PC-3 (cell line): ENCODE measurements at regions not wholly inside any gene's neighbourhood (a gene's known extent, or its start where the extent isn't known, plus 50 kb on each side); places are given as distances from the start of the nearest gene placed in this dataset.

Experiments used
- ATAC-seq: fragments of 200-7000 bp; cut with Tn5 transposase; 2 replicates; pipeline ENCODE4 v1.9.1; 2020; ENCODE audit warnings: mild to moderate bottlenecking, moderate library complexity
- BruUV-seq: library from RNA; stranded (reverse); fragments of 400-500 nt; replicated peaks from 2 replicates; lab custom pipeline; 2021; lab: Mats Ljungman, UMichigan
- CTCF ChIA-PET: fragments of 300-600 bp; sonication (Branson Sonifier 250); formaldehyde crosslinking; loops from one replicate; lab custom pipeline; 2022; ENCODE audit warnings: antibody characterized with exemption; lab: Charles Lee
- POLR2A ChIA-PET: fragments of 300-600 bp; sonication (Branson Sonifier 250); formaldehyde crosslinking; loops from one replicate; lab custom pipeline; 2022; ENCODE audit warnings: antibody characterized with exemption; ENCODE audit not compliant: unreplicated experiment; lab: Charles Lee
- DNase-seq: peaks from one replicate; pipeline ENCODE4 v3.0.0-alpha.2; 2015
- H2AFZ ChIP-seq: fragments of 300-600 bp; sonication (generic); 2 replicates; pipeline ENCODE4 v1.6.0; 2016; ENCODE audit warnings: antibody characterized with exemption, low read length
- H3F3A ChIP-seq: fragments of 300-600 bp; sonication (generic); one replicate; pipeline ENCODE4 v1.6.0; 2017; ENCODE audit warnings: antibody characterized with exemption, low read length, control low read depth, mild to moderate bottlenecking; ENCODE audit not compliant: unreplicated experiment
- H3K27ac ChIP-seq: fragments of 300-600 bp; sonication (generic); 2 replicates; pipeline ENCODE4 v1.5.1; 2016; ENCODE audit warnings: mild to moderate bottlenecking, low read length
- H3K27me3 ChIP-seq: fragments of 300-600 bp; sonication (generic); 2 replicates; pipeline ENCODE4 v1.6.1; 2016; ENCODE audit warnings: low read length, mixed read lengths
- H3K36me3 ChIP-seq: fragments of 300-600 bp; sonication (generic); 2 replicates; pipeline ENCODE4 v1.6.1; 2016; ENCODE audit warnings: low read depth, mixed run types, low read length, mixed read lengths
- H3K4me1 ChIP-seq: fragments of 300-600 bp; sonication (generic); 2 replicates; pipeline ENCODE4 v1.5.1; 2016; ENCODE audit warnings: low read length; ENCODE audit not compliant: insufficient read depth
- H3K4me2 ChIP-seq: fragments of 300-600 bp; sonication (generic); 2 replicates; pipeline ENCODE4 v1.6.0; 2016; ENCODE audit warnings: low read length
- H3K4me3 ChIP-seq: fragments of 300-600 bp; sonication (generic); 2 replicates; pipeline ENCODE4 v1.5.1; 2016; ENCODE audit warnings: mild to moderate bottlenecking, low read length, mixed read lengths
- H3K79me2 ChIP-seq: fragments of 300-600 bp; sonication (generic); 2 replicates; pipeline ENCODE4 v1.6.1; 2017; ENCODE audit warnings: low read length, mixed read lengths
- H3K9ac ChIP-seq: fragments of 300-600 bp; sonication (generic); 2 replicates; pipeline ENCODE4 v1.6.0; 2016; ENCODE audit warnings: mild to moderate bottlenecking, low read length
- H3K9me2 ChIP-seq: fragments of 300-600 bp; sonication (generic); replicated peaks from 2 replicates; pipeline ENCODE4 v1.6.1; 2016; ENCODE audit warnings: mixed run types, low read length, mixed read lengths
- H3K9me3 ChIP-seq: fragments of 300-600 bp; sonication (generic); 2 replicates; pipeline ENCODE4 v1.6.1; 2016; ENCODE audit warnings: low read length, mixed read lengths
- H4K20me1 ChIP-seq: fragments of 300-600 bp; sonication (generic); 2 replicates; pipeline ENCODE4 v1.6.1; 2016; ENCODE audit warnings: low read length, mixed read lengths
- EZH2 ChIP-seq: fragments of 300-600 bp; sonication (generic); IDR thresholded peaks from one replicate; pipeline ENCODE4 v1.6.1; 2017; ENCODE audit warnings: antibody characterized with exemption, mild to moderate bottlenecking, low read length; ENCODE audit not compliant: unreplicated experiment
- EZH2phosphoT487 ChIP-seq: fragments of 300-600 bp; sonication (generic); IDR thresholded peaks from 2 replicates; pipeline ENCODE4 v1.6.1; 2018; ENCODE audit warnings: mild to moderate bottlenecking, antibody characterized with exemption, low read length, borderline replicate concordance
- intact Hi-C: fragments of 100-400 bp; cut with micrococcal nuclease; formaldehyde crosslinking; loops from 2 replicates; pipeline ENCODE4 v1.9.0; 2023
- TF ChIP-seq, protein P1 (sequence below): fragments of 300-600 bp; sonication (generic); conservative IDR thresholded peaks from 2 replicates; pipeline ENCODE4 v1.5.1; 2017; ENCODE audit warnings: antibody characterized with exemption, low read depth, mild to moderate bottlenecking, low read length

DNA sequence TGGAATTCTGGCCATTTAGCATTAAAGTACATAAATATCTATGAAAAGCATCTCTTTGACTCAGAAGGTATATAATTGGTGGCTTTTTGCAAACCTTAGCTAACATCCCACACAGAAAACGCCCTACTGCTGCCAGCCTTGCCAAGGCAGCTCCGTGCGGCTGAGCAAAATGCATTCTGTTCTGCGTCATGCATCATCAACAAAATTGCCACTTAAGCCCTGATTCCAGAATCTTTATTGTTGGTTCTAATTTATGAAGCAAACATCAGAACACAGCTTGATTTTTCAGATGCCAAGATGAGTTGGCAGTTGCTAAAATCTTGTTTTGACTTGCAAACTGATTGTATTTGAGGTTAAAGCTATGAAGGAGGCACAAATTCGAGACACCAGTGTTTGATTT lies 314.9 kb upstream of the DEPDC1 start:
- H3K4me3 ChIP-seq, result no peak overlapping the region
- no peak for TF ChIP-seq EZH2
- TF ChIP-seq, protein P1, sequence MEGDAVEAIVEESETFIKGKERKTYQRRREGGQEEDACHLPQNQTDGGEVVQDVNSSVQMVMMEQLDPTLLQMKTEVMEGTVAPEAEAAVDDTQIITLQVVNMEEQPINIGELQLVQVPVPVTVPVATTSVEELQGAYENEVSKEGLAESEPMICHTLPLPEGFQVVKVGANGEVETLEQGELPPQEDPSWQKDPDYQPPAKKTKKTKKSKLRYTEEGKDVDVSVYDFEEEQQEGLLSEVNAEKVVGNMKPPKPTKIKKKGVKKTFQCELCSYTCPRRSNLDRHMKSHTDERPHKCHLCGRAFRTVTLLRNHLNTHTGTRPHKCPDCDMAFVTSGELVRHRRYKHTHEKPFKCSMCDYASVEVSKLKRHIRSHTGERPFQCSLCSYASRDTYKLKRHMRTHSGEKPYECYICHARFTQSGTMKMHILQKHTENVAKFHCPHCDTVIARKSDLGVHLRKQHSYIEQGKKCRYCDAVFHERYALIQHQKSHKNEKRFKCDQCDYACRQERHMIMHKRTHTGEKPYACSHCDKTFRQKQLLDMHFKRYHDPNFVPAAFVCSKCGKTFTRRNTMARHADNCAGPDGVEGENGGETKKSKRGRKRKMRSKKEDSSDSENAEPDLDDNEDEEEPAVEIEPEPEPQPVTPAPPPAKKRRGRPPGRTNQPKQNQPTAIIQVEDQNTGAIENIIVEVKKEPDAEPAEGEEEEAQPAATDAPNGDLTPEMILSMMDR, result no peak
- no peak for TF ChIP-seq EZH2phosphoT487
- intact Hi-C loops, result no loop called here
- POLR2A ChIA-PET, result no interaction called here
- H3K27ac ChIP-seq, result no peak overlapping the region
- no peaks in the 10 kb centered on the region for H3K9me2 ChIP-seq
- H3K4me2 ChIP-seq, result no peak overlapping the region
- no peaks in the 10 kb centered on the region for H3K36me3 ChIP-seq
- DNase-seq (no peak), ATAC-seq (no peak)
- no peaks in the 10 kb centered on the region for H3K4me1 ChIP-seq
- H4K20me1 ChIP-seq, result no peaks in the 10 kb centered on the region
- H3K9ac ChIP-seq, result no peak overlapping the region
- H3F3A ChIP-seq, result no peaks in the 10 kb centered on the region
- H3K9me3 ChIP-seq, result no peaks in the 10 kb centered on the region
- H3K79me2 ChIP-seq, result no peaks in the 10 kb centered on the region
- peaks cover 25% of the 10 kb centered on the region; the same call in 1 of the 2 replicates for H3K27me3 ChIP-seq
- no TSS peak for BruUV-seq
- CTCF ChIA-PET, result no interaction called here
- no peak overlapping the region for H2AFZ ChIP-seq

DNA sequence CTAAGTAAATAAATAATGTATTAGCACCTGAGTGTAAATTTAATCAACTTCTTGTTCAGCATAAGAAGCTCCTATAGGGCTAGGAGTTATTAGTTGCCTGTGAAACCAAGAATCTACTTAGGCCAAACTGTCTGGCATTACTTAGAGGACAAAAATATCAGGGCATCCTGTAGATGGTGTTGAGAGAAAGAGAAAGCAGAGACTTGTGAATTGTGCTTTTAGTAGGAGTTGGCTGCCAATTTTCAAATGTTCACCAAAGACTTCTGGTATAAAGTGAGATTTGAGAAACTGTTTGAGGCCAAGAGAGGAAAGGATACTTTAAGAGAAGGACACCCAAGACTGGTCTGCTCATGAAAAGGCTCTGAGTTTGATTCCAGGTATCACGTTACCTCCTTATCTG lies 315.5 kb upstream of the DEPDC1 start:
- no peaks in the 10 kb centered on the region for H3K4me1 ChIP-seq
- BruUV-seq, result no TSS peak
- no peaks in the 10 kb centered on the region for H3K9me2 ChIP-seq
- H4K20me1 ChIP-seq, result no peaks in the 10 kb centered on the region
- CTCF ChIA-PET, result no interaction called here
- H3K4me2 ChIP-seq, result no peak overlapping the region
- DNase-seq (no peak), ATAC-seq (no peak)
- H3K79me2 ChIP-seq, result no peaks in the 10 kb centered on the region
- POLR2A ChIA-PET, result no interaction called here
- no peaks in the 10 kb centered on the region for H3F3A ChIP-seq
- H3K4me3 ChIP-seq, result no peak overlapping the region
- TF ChIP-seq EZH2 (no peak), EZH2phosphoT487 (no peak)
- TF ChIP-seq, protein P1, result no peak
- intact Hi-C loops, result no loop called here
- H3K27ac ChIP-seq, result no peak overlapping the region
- no peak overlapping the region for H2AFZ ChIP-seq
- H3K36me3 ChIP-seq, result no peaks in the 10 kb centered on the region
- H3K9ac ChIP-seq, result no peak overlapping the region
- peaks cover 25% of the 10 kb centered on the region; the same call in 1 of the 2 replicates for H3K27me3 ChIP-seq
- H3K9me3 ChIP-seq, result no peaks in the 10 kb centered on the region

DNA sequence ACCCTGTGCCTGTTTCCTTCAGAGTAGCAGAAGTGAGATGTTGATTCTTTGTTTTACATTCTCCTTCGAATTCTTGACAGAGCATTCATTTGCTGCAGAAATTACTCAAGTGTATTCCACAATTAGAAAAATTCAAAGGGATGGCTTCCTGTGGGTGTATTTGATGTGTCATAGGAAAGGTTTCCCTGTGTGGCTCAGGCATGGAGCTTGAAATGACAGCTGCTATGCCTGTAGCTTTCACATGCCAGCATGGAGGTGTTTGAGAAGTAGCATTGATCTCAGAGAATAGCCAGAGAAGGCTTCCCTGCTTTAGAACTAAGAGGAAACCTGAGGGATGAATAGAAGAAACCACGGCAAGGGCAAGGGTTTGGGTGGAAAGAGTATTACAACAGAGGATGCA lies 317.2 kb upstream of the DEPDC1 start:
- ATAC-seq, result no peak
- H2AFZ ChIP-seq, result no peak overlapping the region
- BruUV-seq, result no TSS peak
- H3K9me2 ChIP-seq, result no peaks in the 10 kb centered on the region
- TF ChIP-seq, protein P1, result no peak
- TF ChIP-seq EZH2phosphoT487 (no peak), EZH2 (no peak)
- no peak overlapping the region for H3K4me2 ChIP-seq
- ChIA-PET POLR2A (no interaction called here), CTCF (no interaction called here)
- H3F3A ChIP-seq, result no peaks in the 10 kb centered on the region
- H3K27ac ChIP-seq, result no peak overlapping the region
- DNase-seq, result no peak
- no peaks in the 10 kb centered on the region for H3K79me2 ChIP-seq
- H3K4me3 ChIP-seq, result no peak overlapping the region
- H3K4me1 ChIP-seq, result no peaks in the 10 kb centered on the region
- H3K9ac ChIP-seq, result no peak overlapping the region
- peaks cover 21% of the 10 kb centered on the region; the same call in 1 of the 2 replicates for H3K27me3 ChIP-seq
- intact Hi-C loops, result no loop called here
- H3K9me3 ChIP-seq, result no peaks in the 10 kb centered on the region
- no peaks in the 10 kb centered on the region for H3K36me3 ChIP-seq
- H4K20me1 ChIP-seq, result no peaks in the 10 kb centered on the region
